SU-DHL-6 (cell line): ENCODE measurements at regions not wholly inside any gene's neighbourhood (a gene's known extent, or its start where the extent isn't known, plus 50 kb on each side); places are given as distances from the start of the nearest gene placed in this dataset.

Experiments used
- H2AFZ ChIP-seq: fragments of 200-600 bp; sonication (generic); 2 replicates; pipeline ENCODE4 v1.6.1; 2014; ENCODE audit warnings: low read depth, mild to moderate bottlenecking, moderate library complexity, mixed read lengths, antibody characterized with exemption, low read length; ENCODE audit not compliant: severe bottlenecking
- H3F3A ChIP-seq: fragments of 200-600 bp; shearing (Covaris generic); 2 replicates; pipeline ENCODE4 v1.6.0; 2016; ENCODE audit warnings: antibody characterized with exemption, mild to moderate bottlenecking; ENCODE audit not compliant: insufficient read depth
- H3K27ac ChIP-seq: fragments of 200-600 bp; sonication (generic); 2 replicates; pipeline ENCODE4 v1.5.1; 2016; ENCODE audit warnings: low read depth, mild to moderate bottlenecking, low read length, moderate library complexity, mixed read lengths
- H3K27me3 ChIP-seq: fragments of 200-600 bp; sonication (generic), shearing (Covaris generic); 2 replicates; pipeline ENCODE4 v1.6.0; 2014; ENCODE audit warnings: mild to moderate bottlenecking, low read length
- H3K36me3 ChIP-seq: fragments of 200-600 bp; sonication (generic); 2 replicates; pipeline ENCODE4 v1.6.1; 2014; ENCODE audit warnings: mild to moderate bottlenecking, low read length, mixed read lengths
- H3K4me2 ChIP-seq: fragments of 300-600, 200-600 bp; shearing (Covaris generic), sonication (generic); 2 replicates; pipeline ENCODE4 v1.6.0; 2014; ENCODE audit warnings: low read length, low read depth, mild to moderate bottlenecking; ENCODE audit not compliant: poor library complexity, severe bottlenecking
- H3K4me3 ChIP-seq: fragments of 200-600 bp; sonication (generic); 2 replicates; pipeline ENCODE4 v1.5.1; 2014; ENCODE audit warnings: antibody characterized with exemption, low read length, mild to moderate bottlenecking, mixed read lengths; ENCODE audit not compliant: insufficient read depth, poor library complexity, severe bottlenecking
- H3K79me2 ChIP-seq: fragments of 200-600 bp; sonication (generic); 2 replicates; pipeline ENCODE4 v1.6.1; 2014; ENCODE audit warnings: mild to moderate bottlenecking, low read length, moderate library complexity; ENCODE audit not compliant: insufficient read depth
- H3K9ac ChIP-seq: fragments of 200-600 bp; sonication (generic); 2 replicates; pipeline ENCODE4 v1.7.0; 2014; ENCODE audit warnings: mild to moderate bottlenecking, low read length
- H3K9me2 ChIP-seq: fragments of 200-600 bp; sonication (generic); replicated peaks from 2 replicates; pipeline ENCODE4 v1.6.1; 2014; ENCODE audit warnings: low read length; ENCODE audit not compliant: insufficient read depth
- H3K9me3 ChIP-seq: fragments of 200-600 bp; sonication (generic); 2 replicates; pipeline ENCODE4 v1.6.1; 2014; ENCODE audit warnings: low read length, mixed read lengths; ENCODE audit not compliant: insufficient read depth
- H4K20me1 ChIP-seq: fragments of 200-600 bp; sonication (generic); 2 replicates; pipeline ENCODE4 v1.6.1; 2014; ENCODE audit warnings: low read depth, mild to moderate bottlenecking, antibody characterized with exemption, low read length, moderate library complexity, mixed read lengths
- EZH2phosphoT487 ChIP-seq: fragments of 200-600 bp; sonication (generic), shearing (Covaris generic); conservative IDR thresholded peaks from 2 replicates; pipeline ENCODE4 v1.6.1; 2018; ENCODE audit warnings: mild to moderate bottlenecking, antibody characterized with exemption, low read length, moderate library complexity, mixed read lengths
- TF ChIP-seq, protein P1 (sequence below): fragments of 200-600 bp; sonication (generic); IDR thresholded peaks from one replicate; pipeline ENCODE4 v1.5.1; 2017; ENCODE audit warnings: antibody characterized with exemption, mild to moderate bottlenecking, low read length, moderate library complexity; ENCODE audit not compliant: insufficient read depth, poor library complexity, severe bottlenecking

DNA sequence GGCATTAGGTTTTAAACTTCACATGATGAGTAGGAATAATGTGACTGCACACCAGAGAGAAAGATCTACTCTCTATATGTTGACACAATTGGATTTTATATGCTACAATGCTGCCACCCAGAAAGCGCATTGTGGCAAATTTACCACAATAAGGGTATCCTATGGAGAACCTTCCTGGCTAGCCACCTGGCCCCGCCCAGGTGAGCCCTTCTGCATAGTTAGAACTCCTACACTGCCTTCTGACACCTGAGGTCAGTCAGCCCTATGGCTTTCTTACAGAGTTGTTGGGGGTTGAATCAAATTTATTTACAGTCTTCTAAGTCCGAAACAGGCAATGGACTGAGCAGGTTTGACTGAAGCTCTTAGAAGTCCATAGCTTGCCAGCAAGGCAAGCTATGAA, 153.8 kb upstream of the S100G start:
- no peak overlapping the region for H3K4me2 ChIP-seq

DNA sequence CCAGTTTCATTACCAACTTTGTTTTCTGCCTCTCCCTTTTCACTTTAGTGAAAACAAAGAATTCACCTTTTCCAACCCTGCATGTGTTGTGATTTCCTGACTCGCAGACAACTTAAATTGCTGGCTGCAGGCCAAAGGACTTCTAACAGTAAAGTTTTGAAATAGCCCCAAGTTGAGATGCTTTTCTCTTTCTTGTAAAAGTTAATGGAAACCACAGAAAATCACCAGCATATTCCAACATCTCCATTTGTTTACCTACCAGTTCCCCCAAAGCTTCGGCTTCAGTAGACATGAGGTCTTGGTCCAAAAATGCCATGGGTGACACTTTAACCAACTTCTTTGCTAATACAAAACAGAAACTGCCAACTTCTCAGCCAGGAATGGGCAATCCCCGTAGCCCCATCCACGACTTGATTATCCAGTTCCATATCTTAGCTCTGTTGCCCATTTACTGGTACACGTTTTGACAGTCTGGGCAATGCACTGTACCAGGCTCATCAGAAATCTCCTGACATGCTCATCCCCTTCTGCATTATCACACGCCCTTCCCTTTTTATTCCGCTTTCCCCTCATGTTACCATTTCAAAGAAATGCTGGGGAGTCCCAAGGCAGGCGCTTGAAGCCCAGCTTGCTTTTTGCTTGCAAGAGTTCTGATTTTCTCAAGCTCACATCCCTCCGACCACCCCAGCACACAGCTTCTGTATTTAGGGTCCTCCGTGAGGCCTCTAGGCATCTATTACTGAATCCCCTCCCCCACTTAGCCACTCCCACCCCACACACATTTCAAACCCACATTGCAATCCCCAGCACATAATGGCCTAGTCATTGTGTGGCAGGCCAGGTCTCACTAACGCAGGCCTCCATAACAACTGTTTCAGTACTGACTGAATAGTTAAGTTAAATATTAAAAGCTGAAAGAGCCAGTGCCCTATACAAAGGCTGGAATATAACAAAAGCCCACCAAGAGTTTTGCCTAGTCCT, 137.9 kb upstream of the S100G start:
- Histone ChIP-seq H3K4me2 (no peak overlapping the region), H3K27me3 (no peaks in the 10 kb centered on the region), H3K27ac (no peak overlapping the region), H2AFZ (no peak overlapping the region), H3F3A (no peaks in the 10 kb centered on the region), H3K9ac (no peak overlapping the region), H3K9me2 (no peaks in the 10 kb centered on the region), H3K4me3 (no peak overlapping the region), H4K20me1 (no peaks in the 10 kb centered on the region), H3K79me2 (no peaks in the 10 kb centered on the region), H3K9me3 (no peaks in the 10 kb centered on the region), H3K36me3 (no peaks in the 10 kb centered on the region)
- TF ChIP-seq, protein P1, sequence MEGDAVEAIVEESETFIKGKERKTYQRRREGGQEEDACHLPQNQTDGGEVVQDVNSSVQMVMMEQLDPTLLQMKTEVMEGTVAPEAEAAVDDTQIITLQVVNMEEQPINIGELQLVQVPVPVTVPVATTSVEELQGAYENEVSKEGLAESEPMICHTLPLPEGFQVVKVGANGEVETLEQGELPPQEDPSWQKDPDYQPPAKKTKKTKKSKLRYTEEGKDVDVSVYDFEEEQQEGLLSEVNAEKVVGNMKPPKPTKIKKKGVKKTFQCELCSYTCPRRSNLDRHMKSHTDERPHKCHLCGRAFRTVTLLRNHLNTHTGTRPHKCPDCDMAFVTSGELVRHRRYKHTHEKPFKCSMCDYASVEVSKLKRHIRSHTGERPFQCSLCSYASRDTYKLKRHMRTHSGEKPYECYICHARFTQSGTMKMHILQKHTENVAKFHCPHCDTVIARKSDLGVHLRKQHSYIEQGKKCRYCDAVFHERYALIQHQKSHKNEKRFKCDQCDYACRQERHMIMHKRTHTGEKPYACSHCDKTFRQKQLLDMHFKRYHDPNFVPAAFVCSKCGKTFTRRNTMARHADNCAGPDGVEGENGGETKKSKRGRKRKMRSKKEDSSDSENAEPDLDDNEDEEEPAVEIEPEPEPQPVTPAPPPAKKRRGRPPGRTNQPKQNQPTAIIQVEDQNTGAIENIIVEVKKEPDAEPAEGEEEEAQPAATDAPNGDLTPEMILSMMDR, result no peak
- no peak for TF ChIP-seq EZH2phosphoT487

More for the DNA sequence above, 153.8 kb upstream of the S100G start:
- TF ChIP-seq, protein P1, result no peak
- no peak for TF ChIP-seq EZH2phosphoT487
- no peaks in the 10 kb centered on the region for H3F3A ChIP-seq
- no peak overlapping the region for H3K4me3 ChIP-seq
- no peak overlapping the region for H3K27ac ChIP-seq
- no peaks in the 10 kb centered on the region for H3K27me3 ChIP-seq
- no peaks in the 10 kb centered on the region for H4K20me1 ChIP-seq
- no peaks in the 10 kb centered on the region for H3K79me2 ChIP-seq
- H3K9me2 ChIP-seq, result no peaks in the 10 kb centered on the region
- H2AFZ ChIP-seq, result no peak overlapping the region
- H3K36me3 ChIP-seq, result no peaks in the 10 kb centered on the region
- no peaks in the 10 kb centered on the region for H3K9me3 ChIP-seq
- H3K9ac ChIP-seq, result no peak overlapping the region

DNA sequence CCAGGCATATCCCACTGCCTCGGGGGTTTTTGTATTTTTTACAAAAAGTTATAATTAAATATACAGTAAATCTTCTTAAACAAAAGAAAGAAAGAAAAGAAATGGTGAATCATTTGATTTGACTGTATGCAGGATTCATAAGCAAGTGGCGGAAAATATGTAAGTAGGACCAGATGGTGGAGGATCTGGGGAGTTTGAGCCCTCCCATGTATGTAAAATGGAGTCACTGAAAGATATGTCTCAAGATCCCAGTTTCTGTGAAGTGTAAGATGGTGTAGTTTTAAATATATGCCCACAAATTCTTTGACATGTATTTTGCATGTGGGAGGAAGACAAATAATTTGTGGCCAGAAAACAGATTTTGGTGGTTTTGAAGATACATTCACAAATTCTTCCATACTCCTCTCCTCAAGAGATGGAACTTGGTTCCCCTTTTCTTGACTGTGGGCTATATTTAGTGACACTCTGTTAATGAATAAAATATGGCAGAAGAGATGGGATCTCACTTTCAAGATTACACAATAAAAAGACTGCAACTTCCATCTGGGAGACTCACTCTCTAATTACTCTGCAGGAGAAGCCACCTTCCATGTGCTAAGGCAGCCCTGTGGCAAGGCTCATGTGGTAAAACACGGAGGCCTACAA, 133.6 kb upstream of the S100G start:
- no peaks in the 10 kb centered on the region for H3K27me3 ChIP-seq
- H2AFZ ChIP-seq, result no peak overlapping the region
- TF ChIP-seq EZH2phosphoT487, result no peak
- TF ChIP-seq, protein P1, result no peak
- H3K27ac ChIP-seq, result no peak overlapping the region
- no peak overlapping the region for H3K4me2 ChIP-seq
- no peaks in the 10 kb centered on the region for H3K9me3 ChIP-seq
- H3K9me2 ChIP-seq, result no peaks in the 10 kb centered on the region
- no peaks in the 10 kb centered on the region for H3K79me2 ChIP-seq
- no peaks in the 10 kb centered on the region for H3K36me3 ChIP-seq
- no peak overlapping the region for H3K4me3 ChIP-seq
- no peaks in the 10 kb centered on the region for H4K20me1 ChIP-seq
- H3F3A ChIP-seq, result no peaks in the 10 kb centered on the region
- H3K9ac ChIP-seq, result no peak overlapping the region
